Breast epithelium (tissue), 3 donors: ENCODE measurements at regions not wholly inside any gene's neighbourhood (a gene's known extent, or its start where the extent isn't known, plus 50 kb on each side); places are given as distances from the start of the nearest gene placed in this dataset.

Source experiments
- CTCF ChIP-seq, 3 donors: fragments of 450-650 bp; IDR thresholded peaks; one replicate each; pipeline ENCODE4 v1.5.1; 2016 to 2017; ENCODE audit warnings: antibody characterized with exemption in 3 of 3, mild to moderate bottlenecking in 3 of 3, moderate library complexity in 3 of 3
- POLR2A ChIP-seq: fragments of 450-650 bp; IDR thresholded peaks from one replicate; pipeline ENCODE4 v1.6.1; 2016; ENCODE audit warnings: antibody characterized with exemption, mild to moderate bottlenecking, moderate library complexity
- POLR2AphosphoS5 ChIP-seq, 3 donors: sonication (generic); formaldehyde crosslinking; IDR thresholded peaks; one replicate each; pipeline ENCODE4 v1.6.1; 2017; ENCODE audit warnings: antibody characterized with exemption in 3 of 3

- TF ChIP-seq CTCF (IDR thresholded peaks at IDR 0.05) (no peak), POLR2A (no peak), POLR2AphosphoS5 (IDR thresholded peaks at IDR 0.05) (no peak)
Measured at GRCh38 chr9:74373348-74373747, 123.8 kb upstream of the RORB start.
